BLaER1 (cell line): ENCODE measurements at regions not wholly inside any gene's neighbourhood (a gene's known extent, or its start where the extent isn't known, plus 50 kb on each side); places are given as distances from the start of the nearest gene placed in this dataset.

Experiments used
- H3K27ac ChIP-seq: shearing (Covaris generic); formaldehyde crosslinking; 2 replicates; pipeline ENCODE4 v1.8.1; 2022
- H3K27me3 ChIP-seq: shearing (Covaris generic); formaldehyde crosslinking; 2 replicates; pipeline ENCODE4 v1.8.1; 2022
- H3K36me3 ChIP-seq: shearing (Covaris generic); formaldehyde crosslinking; 2 replicates; pipeline ENCODE4 v1.8.1; 2022
- H3K4me1 ChIP-seq: shearing (Covaris generic); formaldehyde crosslinking; 2 replicates; pipeline ENCODE4 v1.8.1; 2022
- H3K4me2 ChIP-seq: shearing (Covaris generic); formaldehyde crosslinking; 2 replicates; pipeline ENCODE4 v1.8.1; 2022
- H3K4me3 ChIP-seq: shearing (Covaris generic); formaldehyde crosslinking; 2 replicates; pipeline ENCODE4 v1.8.1; 2022
- H3K9ac ChIP-seq: shearing (Covaris generic); formaldehyde crosslinking; 2 replicates; pipeline ENCODE4 v1.8.1; 2022
- H3K9me3 ChIP-seq: shearing (Covaris generic); formaldehyde crosslinking; 2 replicates; pipeline ENCODE4 v1.8.1; 2022
- H4K20me1 ChIP-seq: shearing (Covaris generic); formaldehyde crosslinking; 2 replicates; pipeline ENCODE4 v1.8.1; 2022
- Cebpa-rat ChIP-seq: shearing (Covaris generic); IDR thresholded peaks from 2 replicates; pipeline ENCODE4 v1.8.1; 2022

GRCh38 chr5:82331557-82331956 is 53.4 kb upstream of the RPS23 start:
- Histone ChIP-seq H3K4me2 (no peak overlapping the region), H3K36me3 (no peaks in the 10 kb centered on the region), H3K27me3 (no peaks in the 10 kb centered on the region), H3K9ac (no peak overlapping the region), H4K20me1 (no peaks in the 10 kb centered on the region), H3K27ac (no peak overlapping the region), H3K4me1 (no peaks in the 10 kb centered on the region), H3K4me3 (no peak overlapping the region), H3K9me3 (peaks cover 8% of the 10 kb centered on the region)
- no peak for TF ChIP-seq Cebpa-rat

DNA sequence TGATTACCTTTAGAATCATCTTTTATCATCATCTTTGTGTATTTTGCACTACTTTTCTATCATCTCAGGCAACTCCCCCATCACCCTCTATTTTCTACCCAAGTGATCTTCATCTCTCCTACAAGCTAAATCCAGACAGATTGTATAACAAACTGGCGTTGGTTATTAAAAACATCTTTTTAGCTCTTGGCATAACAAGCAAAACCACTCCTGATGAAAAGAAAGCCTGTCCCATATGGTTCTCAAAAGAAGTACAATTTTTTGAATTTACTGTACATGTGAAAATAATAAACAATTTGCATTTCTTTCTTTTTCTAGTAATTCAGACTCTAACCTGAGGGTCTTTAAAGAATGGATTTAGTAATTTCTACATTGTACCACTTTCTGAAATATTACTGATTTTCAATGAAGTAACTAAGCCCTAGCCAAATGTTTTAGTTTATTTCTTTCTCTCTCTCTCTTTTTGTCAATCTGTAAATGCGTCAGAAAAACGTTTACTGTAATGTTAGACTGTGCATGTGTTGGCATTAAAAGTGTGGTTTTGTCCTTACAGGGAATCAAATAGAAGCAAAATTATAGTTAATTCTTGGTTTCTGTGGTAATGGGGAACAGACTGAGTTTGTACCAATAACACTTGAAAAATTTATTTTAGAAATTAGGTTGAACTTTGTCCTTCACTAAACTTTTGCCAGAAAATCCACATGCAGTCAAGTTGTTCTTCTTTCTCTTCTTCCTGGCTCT is 52.5 kb upstream of the RPS23 start:
- Histone ChIP-seq H3K4me2 (no peak overlapping the region), H4K20me1 (no peaks in the 10 kb centered on the region), H3K27ac (no peak overlapping the region), H3K9ac (no peak overlapping the region), H3K36me3 (no peaks in the 10 kb centered on the region), H3K4me1 (no peaks in the 10 kb centered on the region), H3K9me3 (peaks cover 8% of the 10 kb centered on the region), H3K27me3 (no peaks in the 10 kb centered on the region), H3K4me3 (no peak overlapping the region)
- no peak for TF ChIP-seq Cebpa-rat

GRCh38 chr5:82329393-82329792 is 51.2 kb upstream of the RPS23 start:
- Histone ChIP-seq H3K36me3 (no peaks in the 10 kb centered on the region), H4K20me1 (no peaks in the 10 kb centered on the region), H3K9ac (no peak overlapping the region), H3K27me3 (no peaks in the 10 kb centered on the region), H3K4me1 (no peaks in the 10 kb centered on the region), H3K27ac (no peak overlapping the region), H3K4me2 (no peak overlapping the region), H3K9me3 (peaks cover 8% of the 10 kb centered on the region), H3K4me3 (no peak overlapping the region)
- TF ChIP-seq Cebpa-rat, result no peak
